GM12878 (cell line): ENCODE measurements at regions not wholly inside any gene's neighbourhood (a gene's known extent, or its start where the extent isn't known, plus 50 kb on each side); places are given as distances from the start of the nearest gene placed in this dataset.
"Not testable (repeated sequence)": the region's sequence is repeated elsewhere in the genome, so short reads cannot be mapped to it uniquely, and the experiment has no call there.

Experiments used
- ATAC-seq: fragments of 200-7000 bp; cut with Tn5 transposase; 3 replicates; pipeline ENCODE4 v1.9.1; 2020; ENCODE audit warnings: mild to moderate bottlenecking, moderate library complexity
- BruUV-seq: library from RNA; stranded (reverse); fragments of 400-500 nt; replicated peaks from 2 replicates; lab custom pipeline; 2021; lab: Mats Ljungman, UMichigan
- CTCF ChIA-PET: fragments of 300-600 bp; sonication (Branson Sonifier 250); formaldehyde crosslinking; extraction: SDS; loops from one replicate; lab custom pipeline; 2021; ENCODE audit warnings: inconsistent platforms; lab: Yijun Ruan, JAX
- POLR2A ChIA-PET: fragments of 350-600 bp; formaldehyde crosslinking; extraction: SDS; loops from one replicate; lab custom pipeline; 2021; ENCODE audit warnings: inconsistent platforms; lab: Charles Lee
- RAD21 ChIA-PET: fragments of 300-600 bp; sonication (Branson Sonifier 250); formaldehyde crosslinking; loops from one replicate; lab custom pipeline; 2023; ENCODE audit warnings: antibody characterized with exemption; ENCODE audit not compliant: unreplicated experiment; lab: Charles Lee
- SMC1A ChIA-PET: fragments of 300-600 bp; sonication (Branson Sonifier 250); formaldehyde crosslinking; loops from one replicate; lab custom pipeline; 2023; ENCODE audit not compliant: unreplicated experiment, uncharacterized antibody; lab: Charles Lee
- DNase-seq: peaks from one replicate; pipeline ENCODE4 v3.0.0-alpha.2; 2011; ENCODE audit warnings: low read depth, low spot score
- FAIRE-seq: peaks from 3 replicates; lab custom pipeline; 2011; peaks lifted over from hg19 to GRCh38; lab: Jason Lieb, UNC
- H2AFZ ChIP-seq: 2 replicates; pipeline ENCODE4 v1.6.0; 2011; ENCODE audit warnings: low read depth, low read length, control low read depth; ENCODE audit not compliant: control insufficient read depth
- H3K27ac ChIP-seq: 2 replicates; pipeline ENCODE4 v1.5.1; 2011; ENCODE audit warnings: control low read depth; ENCODE audit not compliant: control insufficient read depth, insufficient read depth
- H3K27me3 ChIP-seq, 2 experiments: replicated peaks in 1 of 2; 2 replicates each; pipeline versions ENCODE4 v1.6.0 to v1.6.1; 2011; ENCODE audit warnings: low read length in 1 of 2; ENCODE audit not compliant: control insufficient read depth in 2 of 2, insufficient read depth in 2 of 2
- H3K36me3 ChIP-seq, 2 experiments: 2 replicates each; pipeline ENCODE4 v1.5.1; 2011; ENCODE audit warnings: low read length in 1 of 2; ENCODE audit not compliant: control insufficient read depth in 2 of 2, insufficient read depth in 2 of 2
- H3K4me1 ChIP-seq: 2 replicates; pipeline ENCODE4 v1.6.1; 2011; ENCODE audit warnings: mild to moderate bottlenecking, low read length, moderate library complexity, mixed read lengths; ENCODE audit not compliant: control insufficient read depth, insufficient read depth
- H3K4me2 ChIP-seq: 2 replicates; pipeline ENCODE4 v1.6.0; 2011; ENCODE audit warnings: control low read depth; ENCODE audit not compliant: control insufficient read depth, insufficient read depth
- H3K4me3 ChIP-seq: fragments of 200-600 bp; sonication (generic); 2 replicates; pipeline ENCODE4 v1.5.1; 2016
- H3K79me2 ChIP-seq: 2 replicates; pipeline ENCODE4 v1.6.0; 2011; ENCODE audit warnings: low read length; ENCODE audit not compliant: control insufficient read depth, insufficient read depth
- H3K9ac ChIP-seq: 2 replicates; pipeline ENCODE4 v1.8.0; 2011; ENCODE audit warnings: low read length, control low read depth, mixed read lengths; ENCODE audit not compliant: control insufficient read depth, insufficient read depth
- H3K9me3 ChIP-seq: replicated peaks from 3 replicates; pipeline ENCODE4 v1.5.1; 2011; ENCODE audit warnings: mild to moderate bottlenecking, low read length; ENCODE audit not compliant: control insufficient read depth, insufficient read depth
- H4K20me1 ChIP-seq: 2 replicates; pipeline ENCODE4 v1.6.0; 2011; ENCODE audit not compliant: control insufficient read depth, insufficient read depth
- CEBPZ ChIP-seq: fragments of 150-350 bp; IDR thresholded peaks from 2 replicates; pipeline ENCODE4 v1.6.1; 2016; ENCODE audit warnings: low read depth, low read length
- E2F8 ChIP-seq: fragments of 450-650 bp; IDR thresholded peaks from 2 replicates; pipeline ENCODE4 v1.6.1; 2018; ENCODE audit warnings: mild to moderate bottlenecking, low read depth, moderate library complexity; ENCODE audit not compliant: partially characterized antibody
- MEF2A ChIP-seq: IDR thresholded peaks from 2 replicates; pipeline ENCODE4 v1.6.1; 2011; ENCODE audit warnings: low read depth, mild to moderate bottlenecking, low read length, moderate library complexity; ENCODE audit not compliant: insufficient read depth
- NR2F1 ChIP-seq: fragments of 450-650 bp; conservative IDR thresholded peaks from 2 replicates; pipeline ENCODE4 v1.6.1; 2017; ENCODE audit warnings: mild to moderate bottlenecking
- PBX3 ChIP-seq: IDR thresholded peaks from 2 replicates; pipeline ENCODE4 v1.6.1; 2011; ENCODE audit warnings: mild to moderate bottlenecking, low read depth, low read length, moderate library complexity; ENCODE audit not compliant: insufficient replicate concordance
- TCF3 ChIP-seq: IDR thresholded peaks from 2 replicates; pipeline ENCODE4 v1.6.1; 2012; ENCODE audit warnings: low read depth, mild to moderate bottlenecking, low read length, borderline replicate concordance; ENCODE audit not compliant: insufficient read depth
- WGBS: methylation state at CpG from one replicate; pipeline ENCODE4 v1.1.6; 2016; ENCODE audit warnings: low lambda C conversion rate; ENCODE audit not compliant: insufficient replicate concordance, insufficient coverage; ENCODE audit errors: missing lambda C conversion rate; 5-methylcytosine and 5-hydroxymethylcytosine counted together
- in situ Hi-C: fragments of 300-500 bp; cut with MboI; formaldehyde crosslinking; loops from 9 replicates; pipeline ENCODE4 v1.14.3; 2018; ENCODE audit warnings: mixed read lengths
- intact Hi-C: fragments of 100-400 bp; cut with micrococcal nuclease; formaldehyde crosslinking; loops from one replicate; pipeline ENCODE4 v1.14.2; 2022; ENCODE audit not compliant: unreplicated experiment

GRCh38 chr2:16417726-16418125 lies 247.9 kb downstream of the CYRIA start (continued):
- TF ChIP-seq CEBPZ (no peak), E2F8 (no peak), MEF2A (no peak), NR2F1 (no peak), TCF3 (no peak)

- Histone ChIP-seq H4K20me1 (no peaks in the 10 kb centered on the region), H3K27ac (no peak overlapping the region), H3K4me1 (no peaks in the 10 kb centered on the region), H3K4me2 (no peak overlapping the region), H3K36me3 (no peaks in the 10 kb centered on the region), H3K79me2 (no peaks in the 10 kb centered on the region), H2AFZ (no peak overlapping the region), H3K27me3 (no peaks in the 10 kb centered on the region), H3K9me3 (no peaks in the 10 kb centered on the region), H3K9ac (no peak overlapping the region), H3K4me3 (no peak overlapping the region)
- TF ChIP-seq PBX3, result no peak
- no peak for FAIRE-seq
- WGBS, result 28% methylated on average over 3 of the region's 3 CpGs
- in situ Hi-C loops, result no loop called here
- RAD21 ChIA-PET, result no interaction called here
- ATAC-seq, result no peak
- SMC1A ChIA-PET, result interaction anchor here (0.7 kb wide), 1 partner anchor 26 kb away, joined by 4 read pairs; no protein-coding TSS in a partner anchor
- no peak for DNase-seq
- intact Hi-C loops, result no loop called here
- BruUV-seq, result no TSS peak
- POLR2A ChIA-PET, result no interaction called here
- CTCF ChIA-PET, result no interaction called here
Measured at GRCh38 chr2:16416651-16417050, 249.0 kb downstream of the CYRIA start.

GRCh38 chr2:16415861-16416260 lies 249.8 kb downstream of the CYRIA start:
- BruUV-seq, H3K4me2 ChIP-seq, SMC1A ChIA-PET, H2AFZ ChIP-seq, FAIRE-seq, CTCF ChIA-PET, H3K4me1 ChIP-seq, H3K36me3 ChIP-seq, in situ Hi-C loops, H3K9ac ChIP-seq, H3K27ac ChIP-seq, POLR2A ChIA-PET, RAD21 ChIA-PET, intact Hi-C loops, DNase-seq, H3K27me3 ChIP-seq, H3K79me2 ChIP-seq, ATAC-seq, H4K20me1 ChIP-seq, H3K9me3 ChIP-seq, H3K4me3 ChIP-seq: not testable (repeated sequence)
- 14% methylated on average over 6 of the region's 6 CpGs for WGBS
